HUES6 (cell line): ENCODE measurements at regions not wholly inside any gene's neighbourhood (a gene's known extent, or its start where the extent isn't known, plus 50 kb on each side); places are given as distances from the start of the nearest gene placed in this dataset.

ENCODE experiments used
- H3K27ac ChIP-seq: 2 replicates; pipeline ENCODE4 v1.7.0; 2013; ENCODE audit warnings: low read depth, mild to moderate bottlenecking, low read length, inconsistent platforms
- H3K27me3 ChIP-seq: 2 replicates; pipeline ENCODE4 v1.6.1; 2013; ENCODE audit warnings: low read length; ENCODE audit not compliant: control insufficient read depth, insufficient read depth
- H3K36me3 ChIP-seq: 2 replicates; pipeline ENCODE4 v1.6.1; 2013; ENCODE audit warnings: low read length; ENCODE audit not compliant: control insufficient read depth, insufficient read depth
- H3K4me1 ChIP-seq: 2 replicates; pipeline ENCODE4 v1.6.1; 2013; ENCODE audit warnings: low read length; ENCODE audit not compliant: control insufficient read depth, insufficient read depth
- H3K4me3 ChIP-seq: 2 replicates; pipeline ENCODE4 v1.5.1; 2013; ENCODE audit warnings: low read depth, low read length
- H3K9ac ChIP-seq: one replicate; pipeline ENCODE4 v1.6.1; 2013; ENCODE audit warnings: mild to moderate bottlenecking, low read length
- H3K9me3 ChIP-seq: 2 replicates; pipeline ENCODE4 v1.6.1; 2013; ENCODE audit warnings: low read depth, low read length; ENCODE audit not compliant: control insufficient read depth, insufficient read depth

- Histone ChIP-seq H3K27me3 (no peaks in the 10 kb centered on the region), H3K4me1 (no peaks in the 10 kb centered on the region), H3K36me3 (no peaks in the 10 kb centered on the region), H3K9me3 (peaks cover 4% of the 10 kb centered on the region), H3K4me3 (no peak overlapping the region), H3K9ac (no peak overlapping the region), H3K27ac (no peak overlapping the region)
These were observed 302.7 kb upstream of the ZC3H15 start for GRCh38 chr2:186183406-186183805.

GRCh38 chr2:186187854-186188253, 298.2 kb upstream of the ZC3H15 start:
- H3K36me3 ChIP-seq = no peaks in the 10 kb centered on the region
- no peak overlapping the region for H3K9ac ChIP-seq
- peaks cover 4% of the 10 kb centered on the region for H3K9me3 ChIP-seq
- no peaks in the 10 kb centered on the region for H3K4me1 ChIP-seq
- H3K4me3 ChIP-seq = no peak overlapping the region
- no peak overlapping the region for H3K27ac ChIP-seq
- H3K27me3 ChIP-seq = no peaks in the 10 kb centered on the region

- H3K9ac ChIP-seq = no peak overlapping the region
These were observed 296.2 kb upstream of the ZC3H15 start for GRCh38 chr2:186189816-186190215.

GRCh38 chr2:186195696-186196095, 290.4 kb upstream of the ZC3H15 start:
- H3K9ac ChIP-seq = no peak overlapping the region

More at GRCh38 chr2:186189816-186190215, 296.2 kb upstream of the ZC3H15 start:
- H3K27me3 ChIP-seq = no peaks in the 10 kb centered on the region
- no peak overlapping the region for H3K4me3 ChIP-seq
- no peaks in the 10 kb centered on the region for H3K36me3 ChIP-seq
- no peaks in the 10 kb centered on the region for H3K4me1 ChIP-seq
- peaks cover 4% of the 10 kb centered on the region for H3K9me3 ChIP-seq
- no peak overlapping the region for H3K27ac ChIP-seq

GRCh38 chr2:186197955-186198354, 288.1 kb upstream of the ZC3H15 start:
- H3K27me3 ChIP-seq = no peaks in the 10 kb centered on the region
- no peaks in the 10 kb centered on the region for H3K36me3 ChIP-seq
- no peak overlapping the region for H3K9ac ChIP-seq
- H3K4me3 ChIP-seq = no peak overlapping the region
- H3K4me1 ChIP-seq = no peaks in the 10 kb centered on the region; the same call in 1 of the 2 replicates
- no peak overlapping the region for H3K27ac ChIP-seq
- no peaks in the 10 kb centered on the region for H3K9me3 ChIP-seq

More at GRCh38 chr2:186195696-186196095, 290.4 kb upstream of the ZC3H15 start:
- no peaks in the 10 kb centered on the region for H3K4me1 ChIP-seq
- H3K4me3 ChIP-seq = no peak overlapping the region
- no peaks in the 10 kb centered on the region for H3K36me3 ChIP-seq
- no peaks in the 10 kb centered on the region for H3K27me3 ChIP-seq
- no peak overlapping the region for H3K27ac ChIP-seq
- H3K9me3 ChIP-seq = no peaks in the 10 kb centered on the region

GRCh38 chr2:186199029-186199428, 287.0 kb upstream of the ZC3H15 start:
- Histone ChIP-seq H3K27me3 (no peaks in the 10 kb centered on the region), H3K9me3 (no peaks in the 10 kb centered on the region), H3K27ac (no peak overlapping the region), H3K4me3 (no peak overlapping the region), H3K4me1 (no peaks in the 10 kb centered on the region; the same call in 1 of the 2 replicates), H3K36me3 (no peaks in the 10 kb centered on the region), H3K9ac (no peak overlapping the region)

- no peak overlapping the region for H3K27ac ChIP-seq
These were observed 284.7 kb upstream of the ZC3H15 start for GRCh38 chr2:186201371-186201770.

GRCh38 chr2:186205254-186205911, 280.7 kb upstream of the ZC3H15 start:
- no peak overlapping the region for H3K9ac ChIP-seq
- H3K27me3 ChIP-seq = no peaks in the 10 kb centered on the region
- no peaks in the 10 kb centered on the region for H3K36me3 ChIP-seq
- H3K27ac ChIP-seq = no peak overlapping the region
- H3K4me3 ChIP-seq = no peak overlapping the region
- no peaks in the 10 kb centered on the region for H3K9me3 ChIP-seq
- H3K4me1 ChIP-seq = no peaks in the 10 kb centered on the region; the same call in 1 of the 2 replicates

More at GRCh38 chr2:186201371-186201770, 284.7 kb upstream of the ZC3H15 start:
- Histone ChIP-seq H3K36me3 (no peaks in the 10 kb centered on the region), H3K4me1 (no peaks in the 10 kb centered on the region; the same call in 1 of the 2 replicates), H3K9me3 (no peaks in the 10 kb centered on the region), H3K27me3 (no peaks in the 10 kb centered on the region), H3K9ac (no peak overlapping the region), H3K4me3 (no peak overlapping the region)

- Histone ChIP-seq H3K9ac (no peak overlapping the region), H3K36me3 (no peaks in the 10 kb centered on the region), H3K4me3 (no peak overlapping the region), H3K27ac (no peak overlapping the region), H3K27me3 (no peaks in the 10 kb centered on the region), H3K4me1 (no peaks in the 10 kb centered on the region), H3K9me3 (no peaks in the 10 kb centered on the region)
These were observed 276.5 kb upstream of the ZC3H15 start for GRCh38 chr2:186209532-186209931.

GRCh38 chr2:186220409-186220808, 265.7 kb upstream of the ZC3H15 start:
- H3K36me3 ChIP-seq = no peaks in the 10 kb centered on the region
- H3K27ac ChIP-seq = no peak overlapping the region
- H3K4me3 ChIP-seq = no peak overlapping the region
- H3K9ac ChIP-seq = no peak overlapping the region
- H3K27me3 ChIP-seq = no peaks in the 10 kb centered on the region
- no peaks in the 10 kb centered on the region for H3K4me1 ChIP-seq
- H3K9me3 ChIP-seq = no peaks in the 10 kb centered on the region

GRCh38 chr2:186229265-186229664, 256.8 kb upstream of the ZC3H15 start:
- Histone ChIP-seq H3K4me1 (no peaks in the 10 kb centered on the region), H3K4me3 (no peak overlapping the region), H3K9ac (no peak overlapping the region), H3K9me3 (peaks cover 25% of the 10 kb centered on the region), H3K27me3 (no peaks in the 10 kb centered on the region), H3K36me3 (no peaks in the 10 kb centered on the region), H3K27ac (no peak overlapping the region)
